ENCODE measurements at regions not wholly inside any gene's neighbourhood (a gene's known extent, or its start where the extent isn't known, plus 50 kb on each side); places are given as distances from the start of the nearest gene placed in this dataset.

- TF ChIP-seq YY1 (IDR thresholded peaks at IDR 0.05; ENCODE audit: insufficient read depth, insufficient read length) (no peak), ZNF274 (IDR thresholded peaks at IDR 0.05; ENCODE audit: low read depth, low read length) (no peak), SUZ12 (IDR thresholded peaks at IDR 0.05; ENCODE audit: extremely low read depth, insufficient read depth, insufficient read length) (no peak)
Measured at GRCh38 chr5:96235008-96235910, 197.8 kb downstream of the PCSK1 start.
